ENCODE measurements at regions not wholly inside any gene's neighbourhood (a gene's known extent, or its start where the extent isn't known, plus 50 kb on each side); places are given as distances from the start of the nearest gene placed in this dataset.

- no peak for TF ChIP-seq CTCF (IDR thresholded peaks at IDR 0.05; ENCODE audit: low read length)
- TF ChIP-seq EZH2 (IDR thresholded peaks at IDR 0.05; ENCODE audit: borderline replicate concordance, low read length) = no peak
Observed at GRCh38 chr2:62435720-62436119, 70.3 kb downstream of the TMEM17 start.

Measured in OCI-LY1 (cell line).